COLO668 (cell line): ENCODE measurements at regions not wholly inside any gene's neighbourhood (a gene's known extent, or its start where the extent isn't known, plus 50 kb on each side); places are given as distances from the start of the nearest gene placed in this dataset.
"Not testable (repeated sequence)": the region's sequence is repeated elsewhere in the genome, so short reads cannot be mapped to it uniquely, and the experiment has no call there.

ENCODE experiments used
- DNase-seq: peaks from one replicate; lab custom pipeline; 2025; ENCODE audit not compliant: unreplicated experiment; lab: John Stamatoyannopoulos, UW

- DNase-seq = no peak
These were observed 877.8 kb upstream of the ATXN7L3B start for GRCh38 chr12:73659802-73660201.

- DNase-seq = no peak
These were observed 872.4 kb upstream of the ATXN7L3B start for GRCh38 chr12:73665193-73665592.

DNA sequence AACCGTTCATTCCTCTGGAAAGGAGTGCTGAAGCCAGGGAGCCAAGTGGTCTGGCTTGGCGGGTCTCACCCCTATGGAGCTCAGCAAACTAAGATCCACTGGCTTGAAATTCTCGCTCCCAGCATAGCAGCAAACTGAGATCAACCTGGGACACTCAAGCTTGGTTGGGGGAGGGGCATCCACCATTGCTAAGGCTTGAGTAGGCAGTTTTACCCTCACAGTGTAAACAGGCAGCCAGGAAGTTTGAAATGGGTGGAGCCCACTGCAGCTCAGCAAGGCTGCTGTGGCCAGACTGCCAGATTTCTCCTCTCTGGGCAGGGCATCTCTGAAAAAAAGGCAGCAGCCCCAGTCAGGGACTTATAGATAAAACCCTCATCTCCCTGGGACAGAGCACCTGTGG is 866.1 kb upstream of the ATXN7L3B start:
- DNase-seq = not testable (repeated sequence)

DNA sequence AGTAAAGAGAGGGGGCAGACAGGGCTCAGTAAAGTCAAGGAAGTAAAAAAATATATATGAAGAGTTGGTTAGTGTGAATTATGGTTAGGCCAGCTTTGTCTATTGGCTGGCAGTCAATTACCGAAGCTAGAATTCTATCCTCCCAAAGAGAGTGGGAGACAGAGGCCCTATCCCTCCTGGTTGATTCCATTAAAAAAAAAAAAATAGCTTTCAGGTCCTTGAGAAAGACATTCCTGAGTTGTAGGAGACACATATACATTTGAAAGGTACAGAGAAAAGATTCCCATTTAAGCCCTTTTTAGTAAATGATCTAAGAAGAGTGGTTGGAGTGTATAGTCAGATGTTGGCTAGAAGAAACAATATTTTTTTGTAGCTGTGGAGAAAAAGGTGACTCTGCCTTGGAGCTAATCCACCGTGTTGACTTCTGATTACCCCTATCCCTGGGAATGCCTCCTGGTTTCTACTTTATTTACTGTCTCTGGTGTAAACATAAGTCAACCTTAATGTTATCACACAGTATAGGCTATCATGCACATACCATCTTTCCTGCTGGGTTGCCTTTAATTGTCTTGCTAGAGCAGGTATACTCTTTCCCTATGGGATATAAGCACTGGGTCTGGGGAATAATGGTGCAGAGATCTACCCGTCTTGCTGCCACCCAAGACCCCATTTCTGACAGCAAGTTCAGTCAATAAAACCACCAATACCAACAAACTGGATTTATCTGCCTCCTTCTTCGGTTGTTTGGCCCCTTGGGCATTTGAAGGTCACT is 859.9 kb upstream of the ATXN7L3B start:
- no peak for DNase-seq

- no peak for DNase-seq
These were observed 859.3 kb upstream of the ATXN7L3B start for GRCh38 chr12:73678335-73678734.

- no peak for DNase-seq
These were observed 838.3 kb upstream of the ATXN7L3B start for GRCh38 chr12:73699318-73699717.

GRCh38 chr12:73714655-73715054 is 823.0 kb upstream of the ATXN7L3B start:
- DNase-seq = no peak

DNA sequence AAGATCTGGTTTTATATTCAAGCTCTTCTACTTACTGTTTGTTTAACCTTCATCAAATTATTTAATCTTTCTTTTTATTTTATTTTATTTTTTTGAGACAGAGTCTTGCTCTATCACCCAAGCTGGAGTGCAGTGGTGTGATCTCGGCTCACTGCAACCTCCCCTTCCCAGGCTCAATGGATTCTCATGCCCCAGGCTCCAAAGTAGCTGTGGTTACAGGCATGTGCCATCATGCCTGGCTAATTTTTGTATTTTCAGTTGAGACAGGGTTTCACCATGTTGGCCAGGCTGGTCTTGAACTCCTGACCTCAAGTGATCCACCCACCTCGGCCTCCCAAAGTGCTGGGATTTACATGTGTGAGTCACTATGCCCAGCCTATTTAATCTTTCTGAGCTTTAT is 821.5 kb upstream of the ATXN7L3B start:
- not testable (repeated sequence) for DNase-seq

- DNase-seq = no peak
These were observed 818.4 kb upstream of the ATXN7L3B start for GRCh38 chr12:73719223-73719622.

- no peak for DNase-seq
These were observed 810.8 kb upstream of the ATXN7L3B start for GRCh38 chr12:73726881-73727280.

- DNase-seq = no peak
These were observed 806.0 kb upstream of the ATXN7L3B start for GRCh38 chr12:73731658-73732057.

- DNase-seq = no peak
These were observed 768.3 kb upstream of the ATXN7L3B start for GRCh38 chr12:73769337-73769736.

DNA sequence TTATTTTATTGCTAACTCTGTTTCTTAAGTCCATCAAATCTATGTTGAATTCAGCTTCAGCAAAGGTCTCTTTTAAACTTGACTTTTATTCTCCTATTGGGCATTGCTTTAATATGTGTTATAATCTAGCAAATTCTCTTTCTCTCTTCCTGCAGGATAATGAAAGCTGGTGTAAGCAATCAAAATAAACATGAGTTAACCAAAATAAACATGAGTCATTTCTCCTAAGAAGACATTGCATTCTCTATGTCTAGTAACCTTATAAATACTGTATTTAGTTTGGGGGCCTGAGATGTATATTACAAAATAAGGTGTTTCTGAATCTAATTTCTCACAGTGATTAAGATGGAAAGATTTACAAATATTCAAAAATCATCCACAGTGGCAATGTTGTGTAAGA is 739.1 kb upstream of the ATXN7L3B start:
- no peak for DNase-seq

DNA sequence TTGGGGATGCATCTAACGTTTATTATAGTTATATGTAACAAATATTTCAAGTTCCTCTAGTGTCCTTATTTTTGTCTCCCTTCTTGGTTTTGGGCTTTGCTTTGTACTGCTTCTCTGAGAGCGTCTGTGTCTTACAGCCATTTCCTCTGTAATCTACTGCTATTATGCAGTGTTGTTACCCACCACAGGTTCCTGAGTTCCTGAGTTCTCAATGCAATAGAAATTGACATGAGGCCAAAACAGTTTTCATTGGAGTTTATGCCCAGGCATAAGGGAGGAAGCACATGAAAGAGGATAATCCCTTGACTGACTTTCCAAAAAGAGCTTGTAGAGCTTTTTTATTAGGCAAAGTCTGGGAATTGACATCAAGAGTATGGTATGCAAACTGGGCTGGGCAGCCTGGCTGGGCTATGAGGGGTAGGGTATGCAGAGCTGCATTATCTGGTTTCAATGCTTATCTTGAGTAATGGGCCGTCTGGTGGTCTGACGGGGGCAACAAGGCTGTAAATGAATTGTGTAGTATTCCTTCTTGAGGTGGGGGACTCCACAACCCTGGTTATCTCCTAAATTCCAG is 722.5 kb upstream of the ATXN7L3B start:
- no peak for DNase-seq

DNA sequence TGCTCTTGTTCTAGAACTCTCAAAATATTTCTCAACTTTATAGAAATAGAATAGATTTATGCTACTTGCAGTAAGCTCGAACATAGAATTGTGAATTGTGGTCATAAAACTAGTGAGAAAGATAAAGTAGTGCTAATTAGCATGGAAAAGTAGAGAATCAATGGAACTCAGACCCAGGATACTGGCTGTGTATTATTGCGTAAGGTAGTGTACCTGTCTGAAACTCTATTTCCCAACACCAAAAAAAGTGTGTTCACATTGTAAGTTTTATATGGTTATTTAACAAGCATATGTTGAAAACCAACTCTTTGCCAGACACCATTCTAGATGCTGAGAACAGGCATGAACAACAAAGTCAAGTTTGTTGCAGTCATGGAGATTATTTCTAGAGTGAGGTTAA is 720.5 kb upstream of the ATXN7L3B start:
- no peak for DNase-seq

- DNase-seq = no peak
These were observed 703.9 kb upstream of the ATXN7L3B start for GRCh38 chr12:73833746-73834145.

- no peak for DNase-seq
These were observed 695.7 kb upstream of the ATXN7L3B start for GRCh38 chr12:73841963-73842362.

DNA sequence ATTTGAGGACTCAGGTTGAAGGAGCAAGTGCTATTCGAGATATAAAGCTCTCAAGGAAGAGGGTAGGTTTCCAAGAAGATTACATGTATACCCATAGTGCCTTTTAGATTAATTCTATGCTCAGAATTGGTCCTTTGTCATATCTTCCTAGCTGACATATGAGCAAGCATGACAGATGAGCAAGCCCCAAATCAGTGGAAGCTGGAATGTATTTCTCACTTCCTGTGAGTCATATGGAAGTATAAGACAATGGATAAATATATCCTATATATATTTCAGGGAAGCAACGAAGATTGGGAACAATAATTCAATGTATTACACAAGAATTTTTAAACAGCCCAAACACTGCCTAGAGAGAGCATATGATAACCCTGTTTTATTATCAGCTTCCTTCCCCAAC is 674.1 kb upstream of the ATXN7L3B start:
- no peak for DNase-seq

GRCh38 chr12:73867147-73867546 is 670.5 kb upstream of the ATXN7L3B start:
- no peak for DNase-seq

DNA sequence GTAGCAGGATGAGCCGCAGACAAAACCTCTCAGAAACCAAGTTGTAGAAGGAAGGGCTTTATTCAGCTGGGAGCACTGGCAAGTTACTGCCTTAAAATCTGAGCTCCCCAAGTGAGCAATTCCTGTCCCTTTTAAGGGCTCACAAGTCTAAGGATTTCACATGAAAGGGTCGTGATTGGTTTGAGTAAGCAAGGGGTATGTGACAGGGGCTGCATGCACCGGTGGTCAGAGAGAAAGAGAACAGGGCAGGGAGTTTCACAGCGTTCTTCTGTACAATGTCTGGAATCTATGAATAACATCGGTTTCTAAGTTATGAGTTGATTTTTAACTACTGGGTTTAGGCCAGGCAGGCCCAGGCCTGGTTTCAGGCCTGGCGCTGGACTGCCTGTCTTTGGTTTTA is 660.3 kb upstream of the ATXN7L3B start:
- not testable (repeated sequence) for DNase-seq

GRCh38 chr12:73892201-73892600 is 645.4 kb upstream of the ATXN7L3B start:
- DNase-seq = no peak

GRCh38 chr12:73898645-73899044 is 639.0 kb upstream of the ATXN7L3B start:
- no peak for DNase-seq

- DNase-seq = no peak
These were observed 635.4 kb upstream of the ATXN7L3B start for GRCh38 chr12:73902260-73902659.
